Activated CD8-positive, alpha-beta memory T cell treated with anti-CD3 and anti-CD28 coated beads, Interleukin-2, amount 10 ng/mL, durations not matched to agents 7 days and 5 days (primary cell): ENCODE measurements at regions not wholly inside any gene's neighbourhood (a gene's known extent, or its start where the extent isn't known, plus 50 kb on each side); places are given as distances from the start of the nearest gene placed in this dataset.

Experiments
- ATAC-seq: fragments of 150-1000 bp; cut with Tn5 transposase; one replicate; pipeline ENCODE4 v1.10.0; 2021; ENCODE audit warnings: moderate library complexity
- CTCF ChIA-PET: fragments of 350-600 bp; sonication (Branson Sonifier 250); formaldehyde crosslinking; loops from one replicate; lab custom pipeline; 2021; ENCODE audit warnings: antibody characterized with exemption; lab: Charles Lee
- DNase-seq: peaks from one replicate; pipeline ENCODE4 v3.0.0-alpha.2; 2020
- H3K27ac Mint-ChIP-seq: one replicate; pipeline ENCODE4 v1.8.0; 2021; ENCODE audit warnings: mild to moderate bottlenecking, mixed read lengths
- H3K27me3 Mint-ChIP-seq: one replicate; pipeline ENCODE4 v1.8.0; 2021; ENCODE audit warnings: mixed read lengths
- H3K36me3 Mint-ChIP-seq: one replicate; pipeline ENCODE4 v1.8.0; 2021; ENCODE audit warnings: mild to moderate bottlenecking, mixed read lengths
- H3K4me1 Mint-ChIP-seq: one replicate; pipeline ENCODE4 v1.8.0; 2021; ENCODE audit warnings: mixed read lengths
- H3K4me3 Mint-ChIP-seq: one replicate; pipeline ENCODE4 v1.8.0; 2021; ENCODE audit warnings: mild to moderate bottlenecking, moderate library complexity, mixed read lengths
- H3K9me3 Mint-ChIP-seq: one replicate; pipeline ENCODE4 v1.8.0; 2022; ENCODE audit warnings: low read depth, mixed read lengths

DNA sequence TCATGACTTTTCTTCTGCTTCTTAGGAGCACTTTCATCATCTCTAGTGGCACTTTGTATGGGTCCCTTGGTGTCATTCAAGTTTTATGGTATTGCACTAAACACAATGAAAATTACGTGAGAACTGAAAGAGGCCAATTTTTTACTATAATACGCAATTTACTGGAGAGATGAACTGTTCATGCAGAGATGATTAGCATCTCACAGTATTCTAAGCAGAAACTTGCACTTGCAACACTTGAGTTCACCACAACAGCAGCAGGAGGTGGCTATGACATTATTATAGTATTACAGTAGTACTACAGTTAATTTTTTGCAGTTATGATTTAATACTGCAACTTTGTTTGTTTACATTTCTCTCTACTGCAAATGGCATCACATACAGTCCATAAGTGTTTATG, 793.1 kb upstream of the CRIM1 start:
- CTCF ChIA-PET: no interaction called here
- no peak overlapping the region for H3K27ac Mint-ChIP-seq
- no peaks in the 10 kb centered on the region for H3K36me3 Mint-ChIP-seq
- no peaks in the 10 kb centered on the region for H3K9me3 Mint-ChIP-seq
- H3K27me3 Mint-ChIP-seq: no peaks in the 10 kb centered on the region
- no peaks in the 10 kb centered on the region for H3K4me1 Mint-ChIP-seq
- DNase-seq: no peak
- no peak overlapping the region for H3K4me3 Mint-ChIP-seq
- no peak for ATAC-seq

GRCh38 chr2:35548171-35548570, 807.4 kb upstream of the CRIM1 start:
- no peaks in the 10 kb centered on the region for H3K4me1 Mint-ChIP-seq
- H3K27ac Mint-ChIP-seq: no peak overlapping the region
- CTCF ChIA-PET: no interaction called here
- H3K27me3 Mint-ChIP-seq: no peaks in the 10 kb centered on the region
- DNase-seq (no peak), ATAC-seq (no peak)
- no peak overlapping the region for H3K4me3 Mint-ChIP-seq
- no peaks in the 10 kb centered on the region for H3K36me3 Mint-ChIP-seq
- H3K9me3 Mint-ChIP-seq: no peaks in the 10 kb centered on the region

GRCh38 chr2:35545301-35545700, 810.3 kb upstream of the CRIM1 start:
- CTCF ChIA-PET: interaction anchor here (1.0 kb wide), 1 partner anchor 15 kb away, joined by 3 read pairs; no protein-coding TSS in a partner anchor
- Mint-ChIP-seq H3K36me3 (no peaks in the 10 kb centered on the region), H3K27ac (no peak overlapping the region), H3K4me1 (no peaks in the 10 kb centered on the region), H3K4me3 (no peak overlapping the region), H3K27me3 (no peaks in the 10 kb centered on the region), H3K9me3 (no peaks in the 10 kb centered on the region)
- DNase-seq: no peak
- ATAC-seq: no peak

GRCh38 chr2:35538796-35539195, 816.8 kb upstream of the CRIM1 start:
- no peaks in the 10 kb centered on the region for H3K4me1 Mint-ChIP-seq
- ATAC-seq: no peak

GRCh38 chr2:35530615-35531135, 824.9 kb upstream of the CRIM1 start:
- no peak overlapping the region for H3K4me3 Mint-ChIP-seq
- no peaks in the 10 kb centered on the region for H3K36me3 Mint-ChIP-seq
- no peaks in the 10 kb centered on the region for H3K27me3 Mint-ChIP-seq
- CTCF ChIA-PET: interaction anchor here (1.0 kb wide), 1 partner anchor 14 kb away, joined by 3 read pairs; no protein-coding TSS in a partner anchor
- no peaks in the 10 kb centered on the region for H3K4me1 Mint-ChIP-seq
- ATAC-seq (no peak), DNase-seq (no peak)
- no peak overlapping the region for H3K27ac Mint-ChIP-seq
- H3K9me3 Mint-ChIP-seq: peaks cover 2% of the 10 kb centered on the region

More at GRCh38 chr2:35538796-35539195, 816.8 kb upstream of the CRIM1 start:
- H3K27me3 Mint-ChIP-seq: no peaks in the 10 kb centered on the region
- H3K9me3 Mint-ChIP-seq: no peaks in the 10 kb centered on the region
- H3K36me3 Mint-ChIP-seq: no peaks in the 10 kb centered on the region
- CTCF ChIA-PET: no interaction called here
- H3K4me3 Mint-ChIP-seq: no peak overlapping the region
- DNase-seq: no peak
- H3K27ac Mint-ChIP-seq: no peak overlapping the region

GRCh38 chr2:35526741-35527140, 828.8 kb upstream of the CRIM1 start:
- no peak overlapping the region for H3K4me3 Mint-ChIP-seq
- no peaks in the 10 kb centered on the region for H3K27me3 Mint-ChIP-seq
- DNase-seq (no peak), ATAC-seq (no peak)
- no peak overlapping the region for H3K27ac Mint-ChIP-seq
- no peaks in the 10 kb centered on the region for H3K36me3 Mint-ChIP-seq
- CTCF ChIA-PET: no interaction called here
- H3K4me1 Mint-ChIP-seq: no peaks in the 10 kb centered on the region
- H3K9me3 Mint-ChIP-seq: peaks cover 2% of the 10 kb centered on the region

GRCh38 chr2:35522450-35522849, 833.1 kb upstream of the CRIM1 start:
- Mint-ChIP-seq H3K4me3 (no peak overlapping the region), H3K27me3 (no peaks in the 10 kb centered on the region), H3K27ac (no peak overlapping the region), H3K36me3 (no peaks in the 10 kb centered on the region), H3K4me1 (no peaks in the 10 kb centered on the region), H3K9me3 (peaks cover 4% of the 10 kb centered on the region)
- DNase-seq (no peak), ATAC-seq (no peak)
- CTCF ChIA-PET: no interaction called here

- DNase-seq (no peak), ATAC-seq (no peak)
- Mint-ChIP-seq H3K27ac (no peak overlapping the region), H3K4me3 (no peak overlapping the region), H3K36me3 (no peaks in the 10 kb centered on the region), H3K27me3 (no peaks in the 10 kb centered on the region), H3K9me3 (peaks cover 6% of the 10 kb centered on the region), H3K4me1 (no peaks in the 10 kb centered on the region)
- CTCF ChIA-PET: no interaction called here
These were observed 844.9 kb upstream of the CRIM1 start for GRCh38 chr2:35510636-35511035.

DNA sequence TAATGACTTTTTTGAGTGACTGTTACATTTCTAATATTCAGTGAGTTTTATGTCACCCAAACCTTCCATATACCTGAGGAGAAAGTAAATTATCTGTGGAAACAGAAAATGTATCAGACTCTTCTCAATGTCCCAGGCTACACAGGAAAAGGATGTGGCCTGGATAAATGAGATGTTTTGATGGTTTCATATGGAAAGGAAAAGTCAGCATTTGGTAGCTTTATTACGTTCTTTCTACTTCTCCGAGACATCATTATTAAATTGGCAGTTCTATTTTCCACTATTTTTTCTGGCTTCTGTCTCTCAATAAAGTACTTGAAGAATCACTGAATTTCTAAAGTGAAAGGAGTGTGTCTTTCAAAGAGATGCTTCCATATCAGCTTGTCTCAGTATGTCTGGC, 847.0 kb upstream of the CRIM1 start:
- no peaks in the 10 kb centered on the region for H3K4me1 Mint-ChIP-seq
- peaks cover 6% of the 10 kb centered on the region for H3K9me3 Mint-ChIP-seq
- H3K36me3 Mint-ChIP-seq: no peaks in the 10 kb centered on the region
- no peaks in the 10 kb centered on the region for H3K27me3 Mint-ChIP-seq
- DNase-seq: no peak
- no peak for ATAC-seq
- CTCF ChIA-PET: no interaction called here
- no peak overlapping the region for H3K4me3 Mint-ChIP-seq
- no peak overlapping the region for H3K27ac Mint-ChIP-seq

- peaks cover 3% of the 10 kb centered on the region for H3K9me3 Mint-ChIP-seq
- H3K27me3 Mint-ChIP-seq: no peaks in the 10 kb centered on the region
- ATAC-seq: no peak
- H3K27ac Mint-ChIP-seq: no peak overlapping the region
- no peaks in the 10 kb centered on the region for H3K36me3 Mint-ChIP-seq
- no peak overlapping the region for H3K4me3 Mint-ChIP-seq
- H3K4me1 Mint-ChIP-seq: no peaks in the 10 kb centered on the region
- CTCF ChIA-PET: no interaction called here
- DNase-seq: no peak
These were observed 851.2 kb upstream of the CRIM1 start for GRCh38 chr2:35504419-35504818.

DNA sequence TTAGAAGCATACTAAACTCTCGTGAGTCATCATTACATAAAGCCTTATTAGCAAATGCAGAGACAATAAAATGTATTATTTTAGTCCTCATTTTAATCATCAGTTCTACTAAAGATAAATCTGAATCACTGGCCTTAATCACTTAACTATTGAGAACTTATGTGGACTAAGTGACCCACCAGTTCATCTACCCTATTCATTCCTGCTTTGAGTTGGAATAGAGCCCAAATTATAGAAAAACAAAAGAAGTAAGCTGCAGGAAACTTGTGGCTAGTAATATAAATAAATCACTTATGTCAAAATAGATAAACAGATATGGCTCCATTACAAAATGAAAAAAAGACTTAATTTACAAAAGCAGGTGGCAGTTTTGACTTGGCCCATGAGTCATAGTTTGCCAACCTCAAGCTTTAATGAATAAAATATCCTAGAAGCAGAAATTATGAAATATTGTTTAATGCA, 851.8 kb upstream of the CRIM1 start:
- DNase-seq (no peak), ATAC-seq (no peak)
- no peaks in the 10 kb centered on the region for H3K27me3 Mint-ChIP-seq
- H3K9me3 Mint-ChIP-seq: peaks cover 3% of the 10 kb centered on the region
- no peak overlapping the region for H3K27ac Mint-ChIP-seq
- no peaks in the 10 kb centered on the region for H3K4me1 Mint-ChIP-seq
- H3K36me3 Mint-ChIP-seq: no peaks in the 10 kb centered on the region
- no peak overlapping the region for H3K4me3 Mint-ChIP-seq
- CTCF ChIA-PET: no interaction called here

- H3K27ac Mint-ChIP-seq: no peak overlapping the region
- H3K27me3 Mint-ChIP-seq: no peaks in the 10 kb centered on the region
- no peak overlapping the region for H3K4me3 Mint-ChIP-seq
- no peak for ATAC-seq
- DNase-seq: no peak
- H3K9me3 Mint-ChIP-seq: peaks cover 3% of the 10 kb centered on the region
- H3K36me3 Mint-ChIP-seq: no peaks in the 10 kb centered on the region
- CTCF ChIA-PET: no interaction called here
- H3K4me1 Mint-ChIP-seq: no peaks in the 10 kb centered on the region
These were observed 852.3 kb upstream of the CRIM1 start for GRCh38 chr2:35503311-35503710.

GRCh38 chr2:35501076-35501475, 854.5 kb upstream of the CRIM1 start:
- CTCF ChIA-PET: no interaction called here
- Mint-ChIP-seq H3K27ac (no peak overlapping the region), H3K27me3 (no peaks in the 10 kb centered on the region), H3K9me3 (peaks cover 3% of the 10 kb centered on the region), H3K4me3 (no peak overlapping the region), H3K36me3 (no peaks in the 10 kb centered on the region), H3K4me1 (no peaks in the 10 kb centered on the region)
- ATAC-seq: no peak
- DNase-seq: no peak

- no peak overlapping the region for H3K27ac Mint-ChIP-seq
- peaks cover under 1% of the 10 kb centered on the region for H3K9me3 Mint-ChIP-seq
- H3K4me1 Mint-ChIP-seq: no peaks in the 10 kb centered on the region
- ATAC-seq (no peak), DNase-seq (no peak)
- H3K27me3 Mint-ChIP-seq: no peaks in the 10 kb centered on the region
- CTCF ChIA-PET: no interaction called here
- H3K4me3 Mint-ChIP-seq: no peak overlapping the region
- no peaks in the 10 kb centered on the region for H3K36me3 Mint-ChIP-seq
These were observed 859.6 kb upstream of the CRIM1 start for GRCh38 chr2:35496022-35496421.

GRCh38 chr2:35495182-35495581, 860.4 kb upstream of the CRIM1 start:
- Mint-ChIP-seq H3K4me3 (no peak overlapping the region), H3K9me3 (no peaks in the 10 kb centered on the region), H3K4me1 (no peaks in the 10 kb centered on the region), H3K27ac (no peak overlapping the region), H3K36me3 (no peaks in the 10 kb centered on the region), H3K27me3 (no peaks in the 10 kb centered on the region)
- DNase-seq (no peak), ATAC-seq (no peak)
- CTCF ChIA-PET: no interaction called here
